HG03139 (cell line): ENCODE measurements at regions not wholly inside any gene's neighbourhood (a gene's known extent, or its start where the extent isn't known, plus 50 kb on each side); places are given as distances from the start of the nearest gene placed in this dataset.
A peak's percentile ranks its signal among the peaks of the same experiment; 100 is the strongest.

ENCODE experiments used
- ATAC-seq: cut with Tn5 transposase; IDR thresholded peaks from one replicate; pipeline ENCODE4 v1.9.1; 2021; ENCODE audit not compliant: unreplicated experiment

DNA sequence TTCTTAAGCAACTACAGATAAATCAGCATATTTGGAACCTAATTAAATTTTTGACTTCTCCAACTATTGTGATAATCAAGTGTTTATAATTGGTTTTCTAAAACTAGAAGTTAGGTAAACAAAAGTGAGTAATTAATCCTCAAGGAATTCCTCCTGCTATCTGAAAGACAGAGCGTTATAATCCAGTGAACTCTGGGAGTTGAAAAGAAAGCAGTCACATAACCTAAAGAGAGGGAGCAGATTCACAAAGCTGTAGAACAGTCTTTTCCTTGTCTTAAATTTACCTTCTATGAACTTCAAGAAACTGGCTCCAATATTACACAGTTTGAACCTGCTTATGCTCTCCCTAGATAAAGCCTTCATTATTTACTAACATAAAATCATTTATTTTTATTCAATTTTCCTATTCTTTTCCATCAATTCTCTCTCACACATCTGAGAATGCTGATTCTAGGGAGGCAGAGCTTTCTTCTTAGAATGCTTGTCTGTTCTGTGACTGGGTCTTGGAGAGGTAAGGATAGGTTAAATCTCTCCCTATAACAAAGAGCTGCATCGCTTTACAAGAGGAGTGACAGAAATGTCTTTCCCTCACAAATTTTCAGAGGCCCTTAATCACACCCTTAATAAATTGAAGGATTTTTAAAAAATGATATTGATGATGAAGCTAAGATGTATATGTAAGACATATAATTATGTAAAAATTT, 132.8 kb downstream of the TUSC7 start:
- ATAC-seq: no peak

GRCh38 chr3:116848248-116848829, 138.8 kb downstream of the TUSC7 start:
- ATAC-seq: no peak

DNA sequence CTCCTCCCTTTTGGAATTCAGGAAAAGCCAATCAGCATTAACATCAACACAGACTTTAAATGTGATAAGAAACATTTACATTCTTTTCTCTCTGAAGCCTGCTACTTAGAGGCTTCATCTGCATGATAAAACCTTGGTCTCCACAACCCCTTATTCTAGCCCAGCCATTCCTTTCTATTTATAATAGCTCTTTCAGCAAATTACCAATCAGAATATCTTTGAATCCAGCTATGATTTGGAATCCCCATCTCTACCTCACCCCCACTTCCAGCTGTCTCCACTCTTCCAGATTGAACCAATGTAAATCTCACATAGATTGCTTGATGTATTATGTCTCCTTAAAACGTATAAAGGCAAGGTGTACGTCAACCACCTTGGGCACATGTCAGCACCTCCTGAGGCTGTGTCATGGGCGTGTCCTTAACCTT, 139.7 kb downstream of the TUSC7 start:
- no peak for ATAC-seq

DNA sequence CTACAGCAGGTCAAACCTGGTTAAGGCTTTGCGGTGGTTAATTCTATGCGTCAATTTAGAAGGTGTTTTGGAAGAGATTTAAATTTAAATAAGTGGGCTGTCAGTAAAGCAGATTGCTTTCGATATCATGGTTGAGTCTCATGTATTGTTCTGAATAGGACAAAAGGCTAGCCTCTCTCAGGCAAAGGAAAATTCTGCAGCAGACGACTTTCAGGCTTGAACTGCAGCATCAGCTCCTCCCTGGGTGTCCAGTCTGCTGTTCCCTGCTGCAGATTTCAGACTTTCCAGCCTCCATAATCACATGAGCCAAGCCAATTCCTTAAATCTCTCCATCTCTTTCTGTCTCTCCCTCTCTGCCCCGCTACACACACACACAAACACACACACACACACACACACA, 143.2 kb downstream of the TUSC7 start:
- ATAC-seq: no peak

DNA sequence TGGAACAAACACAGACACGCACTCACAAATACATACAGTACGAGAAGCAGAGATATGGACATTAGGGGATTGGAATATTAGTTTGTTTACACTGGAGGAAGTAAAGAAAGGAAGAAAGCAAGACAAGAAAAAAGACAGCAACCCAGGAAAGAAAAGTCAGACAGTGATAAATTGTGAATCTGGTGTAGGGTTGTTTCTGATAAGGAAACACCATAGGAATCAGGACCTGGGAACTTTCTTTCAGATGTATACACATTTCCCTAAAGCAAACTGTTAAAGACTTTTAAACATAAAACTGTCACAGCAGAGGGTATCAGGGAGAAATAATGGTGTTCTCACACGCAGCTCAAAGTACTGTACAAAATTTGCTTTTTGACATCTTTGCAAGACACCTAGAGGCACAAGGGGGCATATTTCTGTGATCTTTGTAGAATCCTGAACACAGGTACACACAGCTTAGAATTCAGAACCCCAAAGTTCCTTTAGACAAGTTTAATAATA, 153.7 kb downstream of the TUSC7 start:
- no peak for ATAC-seq

DNA sequence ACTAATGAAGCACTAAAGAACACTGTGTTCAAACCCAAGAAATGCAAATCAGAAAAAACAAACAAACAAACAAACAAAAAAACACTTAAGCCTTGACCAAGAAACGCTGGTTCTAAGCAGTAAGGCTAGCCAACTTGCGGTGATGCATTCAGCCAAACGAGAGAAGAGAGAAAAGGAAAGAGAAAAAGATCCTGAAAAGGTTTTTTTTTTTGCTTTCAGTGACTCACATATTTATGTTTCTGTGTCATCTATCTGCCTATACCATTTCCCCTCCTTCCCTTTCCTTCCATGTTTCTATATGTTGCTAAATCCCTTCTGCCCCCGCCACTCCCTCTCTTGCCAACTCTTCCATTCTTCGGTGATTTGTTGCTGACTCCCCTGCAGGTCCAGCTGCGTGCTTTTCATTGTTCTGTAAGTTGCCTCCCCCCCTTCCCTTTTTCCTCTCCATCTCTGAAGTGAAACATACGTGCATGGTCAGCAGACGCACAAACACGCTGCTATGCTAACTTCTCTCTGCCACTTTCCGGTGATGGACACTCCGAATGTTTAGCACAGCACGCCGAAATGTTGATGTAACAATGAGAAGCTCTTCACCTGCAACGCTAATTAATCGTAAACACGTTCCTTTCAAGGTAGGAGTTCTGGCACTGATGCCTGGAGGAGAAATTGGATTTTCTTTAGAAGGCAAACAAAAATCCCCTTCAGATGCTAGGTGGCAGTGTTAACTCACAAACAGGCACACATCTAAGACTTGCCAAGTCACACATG, 154.4 kb downstream of the TUSC7 start:
- ATAC-seq: no peak

DNA sequence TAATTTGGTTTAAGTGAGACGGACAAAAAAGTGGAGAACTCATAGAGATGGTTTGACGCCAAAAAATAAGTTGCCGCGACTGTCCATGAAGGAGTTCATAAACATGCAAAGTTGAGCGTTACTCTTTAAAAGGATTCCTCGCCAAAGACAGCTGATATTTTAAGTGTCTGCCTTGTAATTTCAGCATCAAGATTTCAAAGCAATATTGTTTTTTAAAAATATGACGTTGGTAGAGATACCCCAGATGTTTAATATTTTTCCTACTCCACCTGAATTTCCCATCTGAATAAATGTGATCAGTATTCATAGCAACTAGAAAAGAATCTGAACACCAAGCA, 155.0 kb downstream of the TUSC7 start:
- ATAC-seq: no peak

GRCh38 chr3:116870379-116870778, 160.8 kb downstream of the TUSC7 start:
- ATAC-seq: no peak

GRCh38 chr3:116871905-116872304, 162.3 kb downstream of the TUSC7 start:
- ATAC-seq: no peak

DNA sequence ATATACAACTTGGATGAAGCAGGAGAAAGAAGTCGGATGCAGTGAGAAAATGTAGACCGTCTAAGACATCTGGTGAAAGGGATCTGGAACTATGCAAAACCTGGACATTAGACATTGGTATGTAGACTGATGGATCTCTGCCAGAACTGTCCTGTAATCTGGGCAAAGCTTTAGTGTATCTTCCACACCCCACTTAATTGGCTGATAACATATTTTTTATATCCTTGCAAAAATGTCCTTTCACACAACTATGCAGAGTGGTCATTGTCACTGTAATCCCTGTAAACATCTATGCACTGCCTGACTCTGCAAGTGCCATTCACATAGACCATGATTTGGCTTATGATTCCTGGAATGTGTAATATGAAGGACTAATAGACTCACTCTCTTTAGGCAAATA, 163.1 kb downstream of the TUSC7 start:
- ATAC-seq: no peak

- no peak for ATAC-seq
These were observed 163.6 kb downstream of the TUSC7 start for GRCh38 chr3:116873142-116873541.

DNA sequence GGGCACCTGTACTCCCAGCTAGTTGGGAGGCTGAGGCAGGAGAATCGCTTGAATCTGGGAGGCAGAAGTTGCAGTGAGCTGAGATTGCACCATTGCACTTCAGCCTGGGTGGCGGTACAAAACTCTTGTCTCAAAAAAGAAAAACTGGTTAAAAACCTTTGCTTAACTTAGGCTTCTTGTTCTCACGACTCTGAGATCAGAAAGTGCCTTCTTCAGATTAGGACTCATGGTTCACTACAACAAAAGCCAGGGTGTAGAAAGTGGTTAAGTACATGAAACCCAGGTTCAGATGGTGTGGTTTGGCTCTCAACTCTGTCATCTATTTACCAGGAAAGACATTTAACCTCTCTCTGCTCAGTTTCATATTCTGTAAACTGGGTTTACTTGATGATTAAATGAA, 168.4 kb downstream of the TUSC7 start:
- ATAC-seq: no peak

DNA sequence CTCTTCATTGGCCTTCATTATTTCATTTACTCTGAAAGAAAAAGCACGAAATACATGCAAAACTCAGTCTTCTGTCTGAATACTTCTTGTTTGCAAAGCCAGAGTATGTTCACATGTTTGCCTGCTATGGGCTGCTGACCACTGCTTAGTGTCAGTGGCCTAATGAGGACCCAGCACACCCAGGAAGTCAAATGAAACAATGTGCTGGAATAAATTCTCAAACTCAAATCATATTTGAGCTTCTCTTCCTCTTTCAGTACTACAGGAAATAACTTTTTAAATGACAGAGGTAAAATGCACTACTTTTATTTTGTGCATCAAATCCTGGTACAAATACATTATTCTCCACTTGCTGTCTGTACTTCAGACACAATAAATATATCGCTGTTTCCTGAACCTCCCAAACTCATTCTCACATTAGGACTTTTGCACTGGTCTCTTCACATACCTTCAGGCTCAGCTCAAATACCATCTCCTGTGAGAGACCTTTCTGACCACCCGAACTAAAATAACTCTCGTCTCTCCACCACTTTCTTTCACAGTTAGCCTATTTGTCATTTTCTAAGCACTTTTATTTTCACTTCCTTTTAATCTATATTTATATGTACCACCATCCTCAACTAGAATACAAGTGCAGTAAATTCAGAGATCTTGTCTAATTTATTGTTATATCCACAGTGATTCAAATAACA, 176.8 kb downstream of the TUSC7 start:
- ATAC-seq: peak; percentile 80

DNA sequence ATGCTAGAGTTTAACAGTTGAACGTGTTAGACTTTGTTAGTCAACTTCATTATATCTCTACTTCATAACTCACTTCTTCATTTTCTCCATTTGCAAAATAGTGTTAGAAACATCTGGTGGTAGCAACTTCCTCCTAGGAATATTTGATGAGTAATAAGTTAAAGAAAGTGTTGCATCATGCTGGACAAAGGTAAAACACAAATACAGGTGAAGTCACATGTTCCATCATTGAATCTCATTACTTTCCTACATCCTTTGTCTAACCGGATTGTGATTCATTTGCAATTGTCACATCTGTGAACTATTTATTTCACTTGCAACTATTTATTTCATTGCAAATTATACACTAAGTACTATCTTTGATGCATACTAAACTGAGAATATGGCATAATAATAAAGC, 186.5 kb downstream of the TUSC7 start:
- no peak for ATAC-seq

DNA sequence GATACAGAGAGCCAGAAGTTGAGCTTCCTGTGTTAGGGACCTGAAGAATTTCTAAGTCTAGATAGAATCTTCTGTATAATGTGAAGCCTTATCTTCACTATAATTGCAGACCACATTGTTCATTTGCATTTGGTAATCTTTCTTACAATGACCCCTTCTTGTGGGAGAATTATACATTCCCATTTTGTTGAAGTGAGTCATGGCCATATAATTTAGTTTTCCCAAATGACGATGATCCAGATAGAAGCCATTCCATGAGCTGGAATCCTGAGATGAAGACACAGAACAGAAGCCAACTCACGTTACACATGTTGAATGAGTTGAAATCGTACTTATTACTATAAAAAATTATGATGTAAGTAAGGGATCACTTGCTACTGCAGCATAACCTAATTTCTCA, 187.8 kb downstream of the TUSC7 start:
- ATAC-seq: no peak

- ATAC-seq: no peak
These were observed 189.7 kb downstream of the TUSC7 start for GRCh38 chr3:116899253-116899652.

DNA sequence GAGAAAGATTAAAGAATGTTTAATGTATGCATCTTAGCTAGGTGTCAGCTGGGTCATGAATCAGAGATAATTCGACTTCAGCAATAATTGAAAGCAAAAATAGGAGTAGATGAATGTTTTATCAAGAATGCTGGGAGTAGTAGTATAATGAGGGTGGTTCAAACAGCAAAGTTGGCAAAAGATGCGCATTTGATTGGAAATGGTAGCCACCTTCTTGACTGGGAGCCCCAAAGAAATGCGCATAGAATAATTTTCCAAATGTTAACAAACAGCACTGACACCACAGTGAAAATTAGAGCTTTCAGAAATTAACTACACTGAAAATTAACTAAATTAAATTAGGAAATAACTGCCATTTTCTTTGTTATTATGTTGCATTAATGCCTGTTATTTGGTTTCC, 195.8 kb downstream of the TUSC7 start:
- ATAC-seq: no peak

DNA sequence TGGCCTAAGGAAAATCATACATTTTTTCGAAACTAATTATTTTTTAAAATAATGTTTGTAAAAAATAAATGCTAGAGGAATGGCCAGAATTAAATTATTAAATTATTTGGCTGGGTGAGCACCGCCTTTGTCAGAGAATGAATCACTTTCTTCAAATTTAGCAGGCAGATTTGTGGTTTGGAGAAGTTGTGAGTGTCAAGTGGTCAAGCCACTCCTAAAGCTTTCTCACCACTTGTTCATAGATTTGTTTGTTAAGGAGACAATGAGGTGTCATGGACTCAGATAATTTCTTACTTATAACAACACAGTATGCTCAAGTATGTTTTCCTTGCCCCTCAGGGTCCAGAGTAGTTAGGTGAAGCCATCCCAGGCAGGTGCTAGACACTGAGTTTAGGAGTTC, 196.2 kb downstream of the TUSC7 start:
- ATAC-seq: no peak

GRCh38 chr3:116912116-116912515, 202.5 kb downstream of the TUSC7 start:
- no peak for ATAC-seq

GRCh38 chr3:116914004-116914403, 204.4 kb downstream of the TUSC7 start:
- ATAC-seq: no peak

DNA sequence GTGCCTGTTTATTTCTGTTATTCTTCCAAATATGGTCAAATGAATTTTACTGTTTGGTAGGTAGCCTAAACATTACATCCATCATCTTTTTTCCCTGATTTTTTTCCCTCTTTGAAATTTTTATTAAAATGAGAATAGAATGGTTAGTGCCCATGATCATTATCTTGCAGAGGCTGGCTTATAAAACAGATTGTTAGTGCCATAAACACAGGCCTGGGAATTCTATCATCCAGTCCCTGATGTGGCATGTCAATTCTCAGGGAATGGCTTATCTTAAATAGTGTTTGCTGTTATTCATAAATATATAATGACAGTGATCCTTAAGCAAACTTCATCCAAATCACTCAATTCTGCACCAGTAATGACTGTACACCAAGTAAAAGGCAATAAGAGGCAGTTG, 207.3 kb downstream of the TUSC7 start:
- ATAC-seq: no peak
